VCaP (cell line): ENCODE measurements at regions not wholly inside any gene's neighbourhood (a gene's known extent, or its start where the extent isn't known, plus 50 kb on each side); places are given as distances from the start of the nearest gene placed in this dataset.

Experiments
- H3K27ac ChIP-seq: fragments of 450-650 bp; 2 replicates; pipeline ENCODE4 v1.5.1; 2017
- TF ChIP-seq, protein P1 (sequence below): fragments of 450-650 bp; conservative IDR thresholded peaks from 2 replicates; pipeline ENCODE4 v1.5.1; 2017; ENCODE audit warnings: mild to moderate bottlenecking, moderate library complexity

DNA sequence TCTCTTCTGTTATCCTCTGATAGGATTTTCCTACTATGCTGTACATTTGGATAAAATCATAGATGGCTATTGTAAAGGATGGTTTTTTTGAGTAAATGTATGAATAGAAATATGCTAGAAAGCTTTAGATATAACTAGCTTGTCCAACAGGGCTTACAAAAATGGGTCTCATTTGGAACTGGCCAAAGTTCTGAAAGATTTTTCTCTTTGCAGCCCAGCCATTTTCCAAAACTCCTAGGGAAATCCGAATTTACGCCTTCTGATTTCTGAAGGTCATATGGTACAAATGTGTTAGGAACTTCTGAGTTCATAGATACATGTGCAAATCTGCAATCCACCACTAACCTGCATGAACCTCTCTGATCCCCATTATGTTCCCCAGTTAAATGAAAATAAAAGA, 603.9 kb upstream of the C9orf72 start:
- TF ChIP-seq, protein P1, sequence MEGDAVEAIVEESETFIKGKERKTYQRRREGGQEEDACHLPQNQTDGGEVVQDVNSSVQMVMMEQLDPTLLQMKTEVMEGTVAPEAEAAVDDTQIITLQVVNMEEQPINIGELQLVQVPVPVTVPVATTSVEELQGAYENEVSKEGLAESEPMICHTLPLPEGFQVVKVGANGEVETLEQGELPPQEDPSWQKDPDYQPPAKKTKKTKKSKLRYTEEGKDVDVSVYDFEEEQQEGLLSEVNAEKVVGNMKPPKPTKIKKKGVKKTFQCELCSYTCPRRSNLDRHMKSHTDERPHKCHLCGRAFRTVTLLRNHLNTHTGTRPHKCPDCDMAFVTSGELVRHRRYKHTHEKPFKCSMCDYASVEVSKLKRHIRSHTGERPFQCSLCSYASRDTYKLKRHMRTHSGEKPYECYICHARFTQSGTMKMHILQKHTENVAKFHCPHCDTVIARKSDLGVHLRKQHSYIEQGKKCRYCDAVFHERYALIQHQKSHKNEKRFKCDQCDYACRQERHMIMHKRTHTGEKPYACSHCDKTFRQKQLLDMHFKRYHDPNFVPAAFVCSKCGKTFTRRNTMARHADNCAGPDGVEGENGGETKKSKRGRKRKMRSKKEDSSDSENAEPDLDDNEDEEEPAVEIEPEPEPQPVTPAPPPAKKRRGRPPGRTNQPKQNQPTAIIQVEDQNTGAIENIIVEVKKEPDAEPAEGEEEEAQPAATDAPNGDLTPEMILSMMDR: no peak
- H3K27ac ChIP-seq: no peak overlapping the region

DNA sequence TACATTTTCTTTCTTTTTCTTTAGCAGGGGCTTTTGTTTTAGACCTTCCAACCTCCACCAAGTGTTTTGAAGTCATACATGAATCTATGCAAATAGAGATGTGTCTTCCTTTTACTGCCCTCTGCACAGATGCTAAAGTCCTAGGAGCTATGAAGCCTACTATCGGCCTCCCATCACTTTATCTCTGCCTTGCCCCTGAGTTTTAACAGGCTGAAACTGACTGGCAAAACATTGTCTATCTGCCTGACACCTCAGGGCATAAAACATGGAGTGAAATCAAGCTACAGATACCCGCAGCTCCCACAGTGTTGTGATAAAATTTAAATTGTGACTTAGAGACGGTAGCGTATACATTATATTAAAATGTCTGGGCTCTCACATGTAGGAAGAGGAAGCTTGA, 604.6 kb upstream of the C9orf72 start:
- H3K27ac ChIP-seq: no peak overlapping the region
- TF ChIP-seq, protein P1: no peak

DNA sequence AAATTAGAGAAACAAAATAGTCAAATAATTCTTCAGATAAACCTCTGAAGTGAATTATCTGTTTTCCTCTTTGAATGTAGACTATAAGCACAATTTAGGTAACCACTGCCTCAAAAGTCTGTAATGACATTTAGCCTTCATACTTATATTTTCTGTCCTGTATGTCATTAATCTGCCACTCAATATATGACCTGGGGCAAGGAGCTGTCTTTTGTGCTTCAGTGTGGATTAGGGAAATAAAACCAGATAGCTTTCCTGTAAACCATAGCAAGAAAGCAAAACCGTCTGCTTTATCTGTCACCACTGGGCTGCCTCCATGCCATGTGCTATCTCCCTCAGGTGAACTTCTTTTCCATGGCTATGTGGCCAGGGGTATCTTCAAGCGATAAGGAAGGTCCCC, 606.6 kb upstream of the C9orf72 start:
- TF ChIP-seq, protein P1: no peak
- H3K27ac ChIP-seq: no peak overlapping the region

DNA sequence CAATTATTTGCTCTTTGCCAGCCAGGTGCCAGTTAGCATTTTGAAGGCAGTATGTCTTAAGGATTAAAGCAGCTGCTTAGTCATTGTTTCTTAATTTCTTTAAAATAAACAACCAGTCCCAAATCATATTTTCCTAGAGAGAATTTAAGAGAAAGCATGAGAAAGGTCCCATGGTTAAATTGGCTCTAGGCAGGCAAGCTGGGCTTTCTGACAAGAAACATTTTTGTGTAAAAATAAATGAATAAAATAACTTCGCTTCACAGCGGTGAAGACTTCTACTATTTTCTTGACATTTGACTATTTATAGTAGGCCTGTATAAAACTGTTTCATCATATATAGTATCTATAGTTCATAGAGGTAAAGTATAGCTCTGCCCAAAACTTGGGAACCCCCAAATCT, 617.7 kb upstream of the C9orf72 start:
- TF ChIP-seq, protein P1: no peak
- H3K27ac ChIP-seq: no peak overlapping the region

DNA sequence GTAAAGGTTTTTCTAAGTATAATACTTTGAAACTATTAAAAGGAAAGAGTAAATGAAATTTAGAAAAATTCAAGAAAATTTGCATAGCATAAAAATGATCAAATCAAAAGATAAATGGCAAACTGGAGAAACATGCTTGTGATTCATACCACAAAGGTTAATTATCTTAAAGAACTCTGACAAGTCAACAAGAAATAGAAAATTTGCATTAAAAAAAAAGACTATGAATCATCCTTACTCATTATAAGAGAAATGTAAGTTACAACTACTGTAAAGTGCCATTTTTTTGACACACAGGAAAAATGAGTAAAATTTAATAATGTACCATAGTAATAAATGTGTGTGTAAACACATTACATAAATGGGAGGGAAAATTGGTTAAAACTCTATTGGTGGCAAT, 624.4 kb upstream of the C9orf72 start:
- H3K27ac ChIP-seq: no peak overlapping the region
- TF ChIP-seq, protein P1: no peak

DNA sequence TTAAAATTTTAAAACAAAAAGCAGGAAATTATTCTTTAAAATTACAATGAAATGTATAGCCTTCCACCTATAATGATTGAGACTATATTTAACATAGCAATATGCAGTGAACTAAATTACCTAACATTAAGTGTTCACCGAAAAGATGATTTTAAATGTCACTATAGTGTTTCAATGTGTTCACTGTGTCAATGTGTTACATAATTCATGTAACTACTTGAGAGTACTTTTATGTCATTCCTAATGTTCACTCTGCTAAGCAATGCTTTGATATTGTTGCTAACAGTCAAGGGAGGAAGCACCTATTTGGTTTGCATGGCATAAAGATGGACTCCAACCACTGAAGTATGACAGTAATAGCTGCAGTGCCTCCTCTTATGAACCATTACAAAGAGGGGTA, 629.8 kb upstream of the C9orf72 start:
- TF ChIP-seq, protein P1: no peak
- H3K27ac ChIP-seq: no peak overlapping the region

DNA sequence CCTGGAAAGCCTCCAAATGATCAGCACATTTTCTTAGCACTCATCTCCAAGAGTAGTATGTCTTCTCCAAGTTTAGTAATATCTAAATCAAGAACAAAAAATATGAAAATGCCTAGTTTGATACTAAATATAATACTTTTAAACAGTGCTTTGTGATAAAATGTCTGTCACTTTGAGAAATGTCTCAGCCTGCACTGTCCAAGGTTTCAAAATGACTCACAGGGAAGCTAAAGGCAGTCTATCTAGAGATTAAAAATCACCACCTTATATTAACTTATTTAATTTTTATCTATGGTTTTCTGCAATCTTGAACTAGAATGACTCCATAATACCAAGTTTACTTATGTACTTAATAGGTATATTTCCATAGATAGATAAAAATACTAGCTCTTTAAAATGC, 633.0 kb upstream of the C9orf72 start:
- TF ChIP-seq, protein P1: no peak
- H3K27ac ChIP-seq: no peak overlapping the region

DNA sequence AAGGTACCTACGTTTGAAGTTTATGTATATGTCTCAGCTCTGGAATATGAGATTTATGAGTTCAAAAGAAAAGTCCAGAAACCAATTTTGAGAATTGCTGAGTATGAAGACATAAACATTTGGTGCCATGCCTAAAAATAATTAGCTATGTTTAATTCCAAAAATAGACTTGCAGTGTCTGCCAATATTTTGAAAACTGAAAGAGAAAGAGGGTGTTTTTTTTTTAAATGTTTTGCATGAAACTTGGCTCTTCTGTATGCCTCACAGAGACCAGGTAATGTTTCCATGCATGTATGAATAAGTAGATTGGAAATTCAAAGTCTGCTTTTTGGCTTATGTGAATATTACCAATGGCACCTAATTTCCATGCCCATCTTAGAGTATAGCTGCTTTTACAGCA, 634.4 kb upstream of the C9orf72 start:
- no peak overlapping the region for H3K27ac ChIP-seq
- TF ChIP-seq, protein P1: no peak
